ENCODE measurements at regions not wholly inside any gene's neighbourhood (a gene's known extent, or its start where the extent isn't known, plus 50 kb on each side); places are given as distances from the start of the nearest gene placed in this dataset.

DNA sequence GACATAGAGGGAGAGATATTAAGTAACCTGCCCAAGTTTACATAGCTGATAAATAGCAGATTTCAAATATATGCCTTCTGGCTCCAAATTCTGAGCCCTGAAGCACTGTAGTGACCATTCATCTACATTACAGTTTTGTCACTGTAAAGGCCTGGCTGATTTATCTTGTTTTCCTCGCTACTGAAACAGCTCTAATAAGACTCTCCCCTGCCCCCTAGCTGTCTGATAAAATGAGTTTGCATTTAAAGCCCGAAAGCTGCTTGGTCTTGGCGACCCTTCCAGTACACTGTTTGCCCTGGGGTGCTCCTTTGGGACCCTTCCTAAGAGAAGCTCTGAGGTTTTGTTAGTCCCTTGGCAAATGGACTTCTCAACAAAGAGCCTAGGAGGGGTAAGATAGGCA lies 59.7 kb upstream of the RAB11FIP2 start:
- H3K27me3 ChIP-seq (replicated peaks; ENCODE audit: insufficient read depth), result no peaks in the 10 kb centered on the region
- 82% methylated on average over 3 of the region's 3 CpGs for WGBS
- TF ChIP-seq CTCF (IDR thresholded peaks at IDR 0.05), result peak in 2 of 4 experiments; percentile 15 to 21
- no peak for TF ChIP-seq POLR2AphosphoS5 (IDR thresholded peaks at IDR 0.05)
- no peak for TF ChIP-seq POLR2A (IDR thresholded peaks at IDR 0.05)
- H3K9me3 ChIP-seq, result no peaks in the 10 kb centered on the region
- H3K4me1 ChIP-seq (replicated peaks), result no peaks in the 10 kb centered on the region
- intact Hi-C loops (cut with DNase I), result loop anchor here (5.0 kb wide), 1 partner anchor 569 kb away; no protein-coding TSS in a partner anchor
- H3K4me3 ChIP-seq, result no peak overlapping the region
- DNase-seq (ENCODE audit: low spot score), result no peak
- H3K36me3 ChIP-seq, result no peaks in the 10 kb centered on the region
- no peak overlapping the region for H3K27ac ChIP-seq

- no peak for DNase-seq (ENCODE audit: low spot score)
- no peaks in the 10 kb centered on the region for H3K9me3 ChIP-seq
- no peak overlapping the region for H3K4me3 ChIP-seq
- H3K27ac ChIP-seq, result no peak overlapping the region
- no peaks in the 10 kb centered on the region for H3K4me1 ChIP-seq (replicated peaks)
- no peaks in the 10 kb centered on the region for H3K27me3 ChIP-seq (replicated peaks; ENCODE audit: insufficient read depth)
- intact Hi-C loops (cut with DNase I), result no loop called here
- TF ChIP-seq CTCF (IDR thresholded peaks at IDR 0.05) (no peak), POLR2AphosphoS5 (IDR thresholded peaks at IDR 0.05) (no peak), POLR2A (IDR thresholded peaks at IDR 0.05) (no peak)
- no peaks in the 10 kb centered on the region for H3K36me3 ChIP-seq
- WGBS, result 33% methylated on average over 1 of the region's 1 CpG
Observed at GRCh38 chr10:118102121-118102520, 55.4 kb upstream of the RAB11FIP2 start.

DNA sequence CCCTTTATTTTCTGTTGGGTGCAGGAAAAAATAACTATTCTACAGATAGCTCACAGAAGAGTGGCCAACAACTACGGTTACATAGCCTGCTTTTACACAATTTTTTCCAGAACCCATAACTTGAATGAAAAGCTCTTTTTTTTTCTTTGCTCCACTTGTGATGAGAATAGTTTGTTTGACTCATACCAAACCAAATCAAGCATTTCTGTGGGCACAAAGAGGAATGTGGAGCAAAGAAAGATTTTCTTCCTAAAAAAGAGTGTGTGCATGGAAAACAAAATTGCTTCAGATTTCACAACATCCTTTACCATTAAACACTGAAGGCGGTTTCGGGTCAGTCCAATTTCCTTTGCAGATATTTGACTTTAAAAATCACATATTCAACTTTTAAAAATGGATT lies 54.8 kb upstream of the RAB11FIP2 start:
- no peak overlapping the region for H3K4me3 ChIP-seq
- intact Hi-C loops (cut with DNase I), result no loop called here

More for the DNA sequence above, 54.8 kb upstream of the RAB11FIP2 start:
- H3K4me1 ChIP-seq (replicated peaks), result no peaks in the 10 kb centered on the region
- H3K9me3 ChIP-seq, result no peaks in the 10 kb centered on the region
- TF ChIP-seq POLR2AphosphoS5 (IDR thresholded peaks at IDR 0.05), result no peak
- no peak for TF ChIP-seq CTCF (IDR thresholded peaks at IDR 0.05)
- no peak for TF ChIP-seq POLR2A (IDR thresholded peaks at IDR 0.05)
- no peaks in the 10 kb centered on the region for H3K27me3 ChIP-seq (replicated peaks; ENCODE audit: insufficient read depth)
- WGBS, result 81% methylated on average over 3 of the region's 3 CpGs
- no peak for DNase-seq (ENCODE audit: low spot score)
- no peaks in the 10 kb centered on the region for H3K36me3 ChIP-seq
- no peak overlapping the region for H3K27ac ChIP-seq

All from prostate gland (tissue), 2 donors.